AG04449 (cell line): ENCODE measurements at regions not wholly inside any gene's neighbourhood (a gene's known extent, or its start where the extent isn't known, plus 50 kb on each side); places are given as distances from the start of the nearest gene placed in this dataset.
"Not testable (repeated sequence)": the region's sequence is repeated elsewhere in the genome, so short reads cannot be mapped to it uniquely, and the experiment has no call there.

Experiments used
- CTCF ChIA-PET: fragments of 350-600 bp; formaldehyde crosslinking; extraction: SDS; loops from one replicate; lab custom pipeline; 2021; ENCODE audit warnings: antibody characterized with exemption; lab: Yijun Ruan, JAX
- POLR2A ChIA-PET: fragments of 400-600, 350-600 bp; formaldehyde crosslinking; extraction: SDS; loops from one replicate; lab custom pipeline; 2020; ENCODE audit warnings: antibody characterized with exemption, inconsistent platforms; lab: Yijun Ruan, JAX
- DNase-seq: peaks from one replicate; pipeline ENCODE4 v3.0.0-alpha.2; 2010; ENCODE audit warnings: low read depth, low spot score
- H3K4me3 ChIP-seq: 2 replicates; pipeline ENCODE4 v1.5.1; 2011; ENCODE audit warnings: low read depth, mild to moderate bottlenecking, control low read depth, low read length
- TF ChIP-seq, protein P1 (sequence below): IDR thresholded peaks from one replicate; pipeline ENCODE4 v1.5.1; 2011; ENCODE audit warnings: mild to moderate bottlenecking, moderate library complexity, low read length, control low read depth, inconsistent platforms; ENCODE audit not compliant: insufficient read depth; ENCODE audit errors: missing control alignments

- no peak for DNase-seq
- ChIA-PET CTCF (no interaction called here), POLR2A (no interaction called here)
- TF ChIP-seq, protein P1, sequence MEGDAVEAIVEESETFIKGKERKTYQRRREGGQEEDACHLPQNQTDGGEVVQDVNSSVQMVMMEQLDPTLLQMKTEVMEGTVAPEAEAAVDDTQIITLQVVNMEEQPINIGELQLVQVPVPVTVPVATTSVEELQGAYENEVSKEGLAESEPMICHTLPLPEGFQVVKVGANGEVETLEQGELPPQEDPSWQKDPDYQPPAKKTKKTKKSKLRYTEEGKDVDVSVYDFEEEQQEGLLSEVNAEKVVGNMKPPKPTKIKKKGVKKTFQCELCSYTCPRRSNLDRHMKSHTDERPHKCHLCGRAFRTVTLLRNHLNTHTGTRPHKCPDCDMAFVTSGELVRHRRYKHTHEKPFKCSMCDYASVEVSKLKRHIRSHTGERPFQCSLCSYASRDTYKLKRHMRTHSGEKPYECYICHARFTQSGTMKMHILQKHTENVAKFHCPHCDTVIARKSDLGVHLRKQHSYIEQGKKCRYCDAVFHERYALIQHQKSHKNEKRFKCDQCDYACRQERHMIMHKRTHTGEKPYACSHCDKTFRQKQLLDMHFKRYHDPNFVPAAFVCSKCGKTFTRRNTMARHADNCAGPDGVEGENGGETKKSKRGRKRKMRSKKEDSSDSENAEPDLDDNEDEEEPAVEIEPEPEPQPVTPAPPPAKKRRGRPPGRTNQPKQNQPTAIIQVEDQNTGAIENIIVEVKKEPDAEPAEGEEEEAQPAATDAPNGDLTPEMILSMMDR = no peak
- no peak overlapping the region for H3K4me3 ChIP-seq
Measured at GRCh38 chr22:25281675-25282345, 62.4 kb downstream of the CRYBB2 start.

GRCh38 chr22:25282346-25282670 is 62.9 kb downstream of the CRYBB2 start:
- no peak overlapping the region for H3K4me3 ChIP-seq
- ChIA-PET CTCF (no interaction called here), POLR2A (no interaction called here)
- DNase-seq = no peak
- TF ChIP-seq, protein P1 = no peak

- no peak overlapping the region for H3K4me3 ChIP-seq
- TF ChIP-seq, protein P1 = no peak
- DNase-seq = no peak
- CTCF ChIA-PET = no interaction called here
- POLR2A ChIA-PET = no interaction called here
Measured at GRCh38 chr22:25282671-25283561, 63.5 kb downstream of the CRYBB2 start.

DNA sequence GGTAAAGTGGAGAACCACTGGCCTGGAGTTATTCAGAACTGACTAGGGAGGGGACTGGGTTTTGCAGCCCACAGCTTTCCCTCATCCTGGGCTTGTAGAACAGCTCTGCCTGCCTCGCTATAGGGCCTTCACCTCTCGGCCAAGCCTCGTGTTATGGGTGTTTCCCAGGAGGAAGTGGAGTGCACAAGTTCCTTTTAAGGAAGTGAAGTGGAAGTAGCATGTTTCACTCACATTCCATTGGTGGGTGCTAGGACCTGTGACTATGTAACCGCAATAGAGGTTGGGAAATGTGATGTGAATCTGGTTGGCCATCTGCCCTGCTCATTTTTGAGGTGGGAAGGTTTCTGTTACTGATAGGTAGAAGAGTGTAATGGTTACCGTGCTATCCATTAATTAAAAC is 69.0 kb downstream of the CRYBB2 start:
- POLR2A ChIA-PET, DNase-seq, CTCF ChIA-PET, H3K4me3 ChIP-seq: not testable (repeated sequence)

DNA sequence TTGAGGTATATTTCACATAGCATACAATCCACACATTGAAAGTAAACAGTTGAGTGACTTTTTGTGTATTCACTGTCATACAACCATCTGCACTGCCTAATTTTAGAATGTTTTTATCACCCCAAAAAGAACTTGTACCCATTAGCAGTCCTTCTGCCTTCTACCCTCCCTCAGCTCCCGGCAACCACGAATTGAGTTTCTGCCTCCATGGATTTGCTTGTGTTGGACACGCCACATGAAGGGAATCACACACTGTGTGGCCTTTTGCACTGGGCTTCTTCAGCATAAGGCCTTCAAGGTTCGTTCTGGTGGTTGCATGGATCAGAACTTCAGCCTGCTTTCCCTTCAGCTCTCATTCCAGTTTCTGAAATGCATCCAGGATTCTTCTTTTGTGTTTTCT is 82.5 kb downstream of the CRYBB2 start:
- H3K4me3 ChIP-seq, CTCF ChIA-PET, DNase-seq, POLR2A ChIA-PET: not testable (repeated sequence)

GRCh38 chr22:25309586-25309985 is 90.1 kb downstream of the CRYBB2 start:
- CTCF ChIA-PET, H3K4me3 ChIP-seq, DNase-seq, POLR2A ChIA-PET: not testable (repeated sequence)

GRCh38 chr22:25311924-25312323 is 92.5 kb downstream of the CRYBB2 start:
- POLR2A ChIA-PET, H3K4me3 ChIP-seq, DNase-seq, CTCF ChIA-PET: not testable (repeated sequence)

GRCh38 chr22:25318081-25318823 is 98.8 kb downstream of the CRYBB2 start:
- ChIA-PET POLR2A (no interaction called here), CTCF (no interaction called here)
- H3K4me3 ChIP-seq = no peak overlapping the region
- DNase-seq = no peak
- TF ChIP-seq, protein P1 = no peak
